Non-pigmented ciliary epithelial cell (primary cell): ENCODE measurements at regions not wholly inside any gene's neighbourhood (a gene's known extent, or its start where the extent isn't known, plus 50 kb on each side); places are given as distances from the start of the nearest gene placed in this dataset.
"Not testable (repeated sequence)": the region's sequence is repeated elsewhere in the genome, so short reads cannot be mapped to it uniquely, and the experiment has no call there.

ENCODE experiments used
- DNase-seq: peaks from one replicate; pipeline ENCODE4 v3.0.0-alpha.2; 2010; ENCODE audit warnings: low read depth

- no peak for DNase-seq
Observed at GRCh38 chr20:51125780-51126179, 102.9 kb upstream of the KCNG1 start.

- DNase-seq = no peak
Observed at GRCh38 chr20:51125105-51125504, 102.2 kb upstream of the KCNG1 start.

GRCh38 chr20:51123887-51124286 is 101.0 kb upstream of the KCNG1 start:
- not testable (repeated sequence) for DNase-seq

GRCh38 chr20:51122931-51123658 is 100.2 kb upstream of the KCNG1 start:
- no peak for DNase-seq

GRCh38 chr20:51121901-51122412 is 99.0 kb upstream of the KCNG1 start:
- no peak for DNase-seq

DNA sequence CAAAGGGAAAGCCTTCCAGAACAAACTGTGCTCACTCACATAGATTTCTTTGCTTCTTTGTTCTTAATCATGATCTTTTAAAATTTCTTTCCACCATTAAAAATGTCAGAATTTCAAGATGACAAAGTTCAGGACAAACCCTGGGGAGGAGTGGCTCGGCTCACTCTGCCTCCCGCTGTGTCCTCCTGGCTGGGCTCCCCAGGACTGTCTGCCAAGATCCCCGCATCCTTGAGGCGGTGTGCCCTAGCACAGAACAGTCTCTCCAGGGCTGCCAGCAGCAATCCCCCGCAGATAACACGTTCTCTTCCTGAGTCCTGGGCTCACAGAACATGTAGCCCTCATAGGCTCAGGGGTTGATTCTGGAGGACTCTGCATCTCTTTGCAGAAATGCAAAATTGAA is 98.4 kb upstream of the KCNG1 start:
- DNase-seq = no peak

GRCh38 chr20:51120868-51121267 is 98.0 kb upstream of the KCNG1 start:
- DNase-seq = no peak

DNA sequence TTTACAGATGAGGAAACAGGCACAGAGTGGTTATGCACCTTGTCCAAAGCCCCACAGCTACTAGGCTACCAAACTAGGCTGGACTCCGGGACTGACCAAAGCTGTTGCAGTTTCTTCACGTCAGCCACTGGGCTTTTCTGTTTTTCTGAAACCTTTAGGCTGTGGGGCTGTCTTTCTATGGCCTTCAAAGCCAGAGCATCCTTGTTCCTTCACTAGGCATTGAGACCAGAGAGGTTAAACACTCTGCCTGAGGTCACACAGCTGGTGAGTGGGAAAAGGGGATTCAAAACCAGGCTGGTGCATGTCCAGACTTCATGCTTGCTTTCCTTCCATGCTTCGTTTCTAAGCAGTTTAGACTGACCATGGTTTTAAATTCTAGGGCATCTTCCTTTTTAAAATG is 97.5 kb upstream of the KCNG1 start:
- no peak for DNase-seq

DNA sequence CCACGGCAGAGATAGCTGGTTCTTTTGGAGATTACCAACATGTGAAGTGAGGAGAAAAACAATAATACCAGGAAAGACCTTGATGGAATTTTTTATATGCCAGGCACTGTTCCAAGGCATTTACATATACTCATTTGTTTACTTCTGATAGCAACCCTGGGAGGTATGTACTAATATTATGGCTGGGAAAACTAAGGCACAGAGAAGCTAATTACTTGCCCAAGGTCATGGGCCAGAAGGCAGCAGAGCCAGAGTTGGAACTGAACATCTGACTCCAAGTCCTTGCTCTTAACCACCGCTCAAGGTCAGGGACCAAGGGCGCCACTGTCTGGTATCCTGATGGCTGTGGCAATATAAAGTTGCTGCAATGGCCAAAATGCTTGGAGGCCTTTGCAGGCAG is 97.0 kb upstream of the KCNG1 start:
- DNase-seq = no peak

- DNase-seq = no peak
Observed at GRCh38 chr20:51118985-51119527, 96.1 kb upstream of the KCNG1 start.

DNA sequence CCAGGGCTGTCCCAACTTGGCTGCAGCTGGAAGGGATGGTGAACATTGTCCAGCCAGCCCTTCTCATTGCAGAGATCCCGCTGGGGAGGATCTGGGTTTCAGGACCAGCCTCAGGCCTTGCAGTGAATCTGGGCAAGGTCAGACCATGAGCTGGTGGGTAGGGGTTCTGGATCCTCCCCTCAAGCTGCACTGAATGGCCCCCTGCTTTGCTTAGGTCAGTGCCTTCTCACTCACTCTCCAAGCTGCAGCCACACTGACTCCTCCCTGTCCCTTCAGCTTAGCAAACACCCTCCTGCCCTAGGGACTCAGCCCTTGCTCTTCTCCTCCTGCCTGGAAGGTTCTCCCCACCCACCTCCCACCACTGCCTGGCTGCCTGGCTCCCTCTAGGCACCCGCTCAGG is 95.3 kb upstream of the KCNG1 start:
- no peak for DNase-seq

DNA sequence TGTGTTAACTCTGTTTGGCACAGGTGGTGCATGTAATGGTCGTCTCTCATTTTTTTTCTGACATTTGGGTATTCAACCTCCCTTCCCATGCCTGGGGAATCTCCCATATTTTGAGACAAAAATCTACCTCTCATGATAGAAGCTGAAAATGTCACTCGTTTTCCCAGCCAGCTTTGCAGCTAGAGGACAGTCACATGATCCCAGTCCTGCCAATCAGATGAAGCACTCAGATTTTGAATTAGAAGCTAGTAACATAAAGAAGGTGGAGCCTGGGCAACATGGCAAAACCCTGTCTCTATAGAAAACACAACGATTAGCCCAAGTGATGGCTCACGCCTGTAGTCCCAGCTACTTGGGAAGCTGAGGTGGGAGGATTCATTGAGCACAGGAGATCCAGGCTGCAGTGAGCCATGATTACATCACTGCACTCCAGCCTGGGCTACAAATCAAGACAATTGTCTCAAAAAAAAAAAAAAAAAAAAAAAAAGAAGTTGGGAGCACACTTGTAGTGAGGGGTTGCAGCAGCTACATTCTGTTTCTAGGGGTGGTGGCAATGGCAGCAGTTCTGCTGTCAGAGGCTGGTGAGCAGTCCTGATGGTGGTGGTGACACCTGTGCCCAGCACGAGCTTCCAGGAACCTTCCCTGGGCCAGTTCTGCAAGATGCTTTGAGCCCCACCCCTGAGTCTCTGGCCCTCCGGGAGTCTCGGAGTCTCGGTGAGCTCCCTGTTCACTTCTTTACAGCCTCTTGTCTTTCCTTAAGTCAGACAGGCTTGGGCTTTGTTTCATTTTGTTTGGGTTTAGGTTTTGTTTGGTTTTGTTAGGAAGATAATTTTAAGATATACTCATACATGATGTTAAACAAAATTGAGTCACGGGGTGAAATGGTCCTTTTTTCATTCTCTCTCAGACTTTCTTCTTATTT is 94.1 kb upstream of the KCNG1 start:
- no peak for DNase-seq

GRCh38 chr20:51111290-51111689 is 88.4 kb upstream of the KCNG1 start:
- no peak for DNase-seq

DNA sequence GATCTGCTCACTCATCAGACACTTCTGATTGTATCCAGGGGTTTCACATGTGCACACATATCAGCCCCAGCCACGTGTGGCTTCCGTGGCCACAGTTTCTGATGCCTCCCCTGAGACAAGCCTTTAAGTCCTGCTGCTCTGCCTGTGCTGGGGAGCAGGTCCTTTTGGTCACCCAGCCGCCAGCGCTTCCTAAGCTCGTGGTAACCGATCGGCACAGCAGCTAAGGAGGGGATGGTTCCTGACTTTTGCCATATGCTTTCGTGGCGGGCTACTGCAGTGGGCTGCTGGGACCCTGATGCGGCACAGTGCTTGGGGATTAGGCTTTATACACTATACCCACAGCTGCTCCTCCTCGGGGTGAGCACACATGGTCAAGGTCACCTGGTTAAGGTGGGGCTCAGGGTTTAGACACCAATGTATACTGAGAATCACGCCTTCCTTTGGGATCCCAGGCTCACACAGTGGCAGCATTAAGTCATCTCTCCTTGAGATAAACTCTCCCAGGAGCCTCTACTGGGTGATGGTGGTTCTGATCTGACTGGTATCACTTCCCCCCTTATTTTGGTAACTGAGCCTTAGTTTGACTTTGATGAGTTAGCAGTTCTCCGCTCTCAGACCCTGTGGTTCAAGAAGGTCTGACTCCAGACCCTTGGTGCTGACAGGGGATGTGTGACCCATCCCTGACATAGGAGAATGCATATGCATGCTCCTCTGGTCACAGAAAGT is 85.9 kb upstream of the KCNG1 start:
- DNase-seq = no peak

DNA sequence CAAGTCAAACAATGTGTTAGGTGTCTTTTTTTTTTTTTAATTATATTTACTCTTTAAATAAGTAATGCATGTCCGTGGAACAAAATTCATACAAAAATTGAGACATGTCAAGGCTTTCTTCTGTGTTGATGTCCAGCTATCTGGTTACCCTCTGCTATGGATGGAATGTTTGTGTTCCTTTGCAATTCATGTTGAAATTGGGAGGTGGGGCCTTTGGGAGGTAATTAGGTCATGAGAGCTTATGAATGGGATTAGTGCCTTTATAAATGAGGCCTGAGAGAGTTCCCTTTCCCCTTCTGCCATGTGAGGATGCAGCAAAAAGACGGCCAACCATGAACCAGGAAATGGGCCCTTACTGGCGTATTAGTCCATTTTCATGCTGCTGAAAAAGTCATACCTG is 83.1 kb upstream of the KCNG1 start:
- no peak for DNase-seq

- DNase-seq = no peak
Observed at GRCh38 chr20:51104960-51105920, 82.3 kb upstream of the KCNG1 start.

GRCh38 chr20:51100617-51101016 is 77.7 kb upstream of the KCNG1 start:
- no peak for DNase-seq

GRCh38 chr20:51098284-51098810 is 75.4 kb upstream of the KCNG1 start:
- DNase-seq = no peak

DNA sequence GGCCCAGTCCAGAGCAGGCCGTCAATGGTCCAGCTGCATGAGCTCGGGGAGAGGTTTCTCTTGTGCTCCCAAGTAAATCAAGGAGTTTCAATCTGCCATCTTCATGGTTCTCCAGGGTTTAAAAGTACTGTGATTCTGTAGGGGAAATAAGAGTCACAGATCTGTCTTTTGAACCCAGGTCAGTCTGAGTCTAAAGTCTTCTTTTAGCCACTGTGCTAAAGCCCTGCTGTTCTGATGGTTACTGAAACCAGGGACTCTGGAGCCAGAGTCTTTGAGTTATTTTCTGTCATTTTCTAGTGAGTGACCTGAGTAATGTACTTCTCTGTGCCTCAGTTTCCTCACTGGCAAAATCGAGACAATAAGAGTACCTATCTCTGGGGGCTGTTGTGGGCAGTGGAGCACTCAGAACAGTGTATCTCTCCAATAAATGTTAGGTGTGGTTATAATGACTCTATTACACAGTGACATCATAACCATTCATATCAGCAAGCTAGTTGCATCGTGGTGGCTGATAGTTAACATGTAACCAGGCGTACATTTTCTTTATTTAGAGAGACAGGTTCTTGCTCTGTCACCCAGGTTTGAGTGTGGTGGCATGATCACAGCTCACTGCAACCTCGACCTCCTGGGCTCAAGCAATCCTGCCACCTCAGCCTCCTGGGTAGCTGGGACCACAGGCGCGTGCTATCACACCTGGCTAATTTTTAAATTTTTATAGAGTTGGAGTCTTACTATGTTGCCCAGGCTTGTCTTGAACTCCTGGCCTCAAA is 74.6 kb upstream of the KCNG1 start:
- DNase-seq = no peak
